ENCODE measurements at regions not wholly inside any gene's neighbourhood (a gene's known extent, or its start where the extent isn't known, plus 50 kb on each side); places are given as distances from the start of the nearest gene placed in this dataset.

DNA sequence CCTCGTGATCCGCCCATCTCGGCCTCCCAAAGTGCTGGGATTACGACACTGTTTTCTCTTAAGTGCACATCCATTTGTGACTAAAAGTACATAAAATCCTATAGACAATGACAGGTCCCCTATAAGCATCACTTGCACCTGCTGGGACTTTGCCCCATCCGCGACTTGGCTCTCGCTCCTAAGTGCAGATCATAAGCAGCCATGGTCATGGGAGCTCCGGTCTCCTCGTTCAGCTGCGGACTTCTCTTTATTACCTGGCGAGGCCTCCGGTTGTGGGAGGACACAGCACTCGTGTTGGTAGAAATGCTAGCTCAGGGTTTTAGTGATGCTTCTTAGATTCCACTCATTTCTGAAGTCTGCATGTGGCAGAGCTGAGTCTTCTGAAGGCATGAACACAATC lies 92.7 kb upstream of the ST6GAL2 start:
- TF ChIP-seq, protein P1, sequence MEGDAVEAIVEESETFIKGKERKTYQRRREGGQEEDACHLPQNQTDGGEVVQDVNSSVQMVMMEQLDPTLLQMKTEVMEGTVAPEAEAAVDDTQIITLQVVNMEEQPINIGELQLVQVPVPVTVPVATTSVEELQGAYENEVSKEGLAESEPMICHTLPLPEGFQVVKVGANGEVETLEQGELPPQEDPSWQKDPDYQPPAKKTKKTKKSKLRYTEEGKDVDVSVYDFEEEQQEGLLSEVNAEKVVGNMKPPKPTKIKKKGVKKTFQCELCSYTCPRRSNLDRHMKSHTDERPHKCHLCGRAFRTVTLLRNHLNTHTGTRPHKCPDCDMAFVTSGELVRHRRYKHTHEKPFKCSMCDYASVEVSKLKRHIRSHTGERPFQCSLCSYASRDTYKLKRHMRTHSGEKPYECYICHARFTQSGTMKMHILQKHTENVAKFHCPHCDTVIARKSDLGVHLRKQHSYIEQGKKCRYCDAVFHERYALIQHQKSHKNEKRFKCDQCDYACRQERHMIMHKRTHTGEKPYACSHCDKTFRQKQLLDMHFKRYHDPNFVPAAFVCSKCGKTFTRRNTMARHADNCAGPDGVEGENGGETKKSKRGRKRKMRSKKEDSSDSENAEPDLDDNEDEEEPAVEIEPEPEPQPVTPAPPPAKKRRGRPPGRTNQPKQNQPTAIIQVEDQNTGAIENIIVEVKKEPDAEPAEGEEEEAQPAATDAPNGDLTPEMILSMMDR (IDR thresholded peaks at IDR 0.05) = no peak
- no peak for TF ChIP-seq POLR2A (IDR thresholded peaks at IDR 0.05)
- TF ChIP-seq EP300 (IDR thresholded peaks at IDR 0.05) = no peak
- no peak for TF ChIP-seq POLR2AphosphoS5 (IDR thresholded peaks at IDR 0.05)

Data from stomach (tissue), 4 donors.